ENCODE measurements at regions not wholly inside any gene's neighbourhood (a gene's known extent, or its start where the extent isn't known, plus 50 kb on each side); places are given as distances from the start of the nearest gene placed in this dataset.

GRCh38 chr7:42345478-42346299 lies 108.7 kb upstream of the GLI3 start:
- Mint-ChIP-seq H3K36me3 (ENCODE audit: low read depth) (no peaks in the 10 kb centered on the region), H3K9me3 (no peaks in the 10 kb centered on the region), H3K4me1 (peaks cover 61% of the 10 kb centered on the region), H3K27ac (no peak overlapping the region), H3K4me3 (no peak overlapping the region), H3K27me3 (ENCODE audit: low read depth) (peaks cover 5% of the 10 kb centered on the region)
- TF ChIP-seq CTCF (IDR thresholded peaks at IDR 0.05; ENCODE audit: unreplicated experiment in 3 of 3) = no peak

- TF ChIP-seq CTCF (IDR thresholded peaks at IDR 0.05; ENCODE audit: unreplicated experiment in 3 of 3) = no peak
- Mint-ChIP-seq H3K27ac (no peak overlapping the region), H3K9me3 (no peaks in the 10 kb centered on the region), H3K27me3 (ENCODE audit: low read depth) (peaks cover 5% of the 10 kb centered on the region), H3K36me3 (ENCODE audit: low read depth) (no peaks in the 10 kb centered on the region), H3K4me3 (no peak overlapping the region), H3K4me1 (peaks cover 57% of the 10 kb centered on the region)
Measured at GRCh38 chr7:42344198-42344755, 107.3 kb upstream of the GLI3 start.

- Mint-ChIP-seq H3K9me3 (no peaks in the 10 kb centered on the region), H3K27ac (peak overlapping the region in 2 of 3 experiments; percentile 20 to 59), H3K4me3 (no peak overlapping the region), H3K4me1 (peaks cover 49% of the 10 kb centered on the region), H3K27me3 (ENCODE audit: low read depth) (peaks cover 5% of the 10 kb centered on the region), H3K36me3 (ENCODE audit: low read depth) (no peaks in the 10 kb centered on the region)
- no peak for TF ChIP-seq CTCF (IDR thresholded peaks at IDR 0.05; ENCODE audit: unreplicated experiment in 3 of 3)
Measured at GRCh38 chr7:42342381-42342780, 105.4 kb upstream of the GLI3 start.

- Mint-ChIP-seq H3K27me3 (ENCODE audit: low read depth) (peaks cover 5% of the 10 kb centered on the region), H3K4me1 (peaks cover 35% of the 10 kb centered on the region), H3K9me3 (peaks cover under 1% of the 10 kb centered on the region), H3K36me3 (ENCODE audit: low read depth) (no peaks in the 10 kb centered on the region), H3K4me3 (no peak overlapping the region), H3K27ac (peak overlapping the region; percentile 10 to 35 (median 12))
- TF ChIP-seq CTCF (IDR thresholded peaks at IDR 0.05; ENCODE audit: unreplicated experiment in 3 of 3) = no peak
Measured at GRCh38 chr7:42340436-42340835, 103.4 kb upstream of the GLI3 start.

GRCh38 chr7:42338916-42339540 lies 102.0 kb upstream of the GLI3 start:
- Mint-ChIP-seq H3K27me3 (ENCODE audit: low read depth) (peaks cover 5% of the 10 kb centered on the region), H3K9me3 (peaks cover 4% of the 10 kb centered on the region), H3K27ac (peak overlapping the region; percentile 59 to 90 (median 73)), H3K36me3 (ENCODE audit: low read depth) (no peaks in the 10 kb centered on the region), H3K4me1 (peaks cover 35% of the 10 kb centered on the region), H3K4me3 (no peak overlapping the region)
- TF ChIP-seq CTCF (IDR thresholded peaks at IDR 0.05; ENCODE audit: unreplicated experiment in 3 of 3) = no peak

Data from nephron (organoid).